Testis (tissue), 2 donors: ENCODE measurements at regions not wholly inside any gene's neighbourhood (a gene's known extent, or its start where the extent isn't known, plus 50 kb on each side); places are given as distances from the start of the nearest gene placed in this dataset.
"Not testable (repeated sequence)": the region's sequence is repeated elsewhere in the genome, so short reads cannot be mapped to it uniquely, and the experiment has no call there.

Experiments
- POLR2A ChIP-seq: fragments of 450-650 bp; IDR thresholded peaks from one replicate; pipeline ENCODE4 v1.6.1; 2017; ENCODE audit warnings: antibody characterized with exemption, mild to moderate bottlenecking, moderate library complexity
- TF ChIP-seq, protein P1 (sequence below), 3 experiments: fragments of 450-650 bp in 2 of 3; fragments of 200-600 bp in 1 of 3; sonication (generic) in 1 of 3; IDR thresholded peaks; one replicate each; pipeline ENCODE4 v1.5.1; 2016 to 2019; ENCODE audit warnings: antibody characterized with exemption in 3 of 3, mild to moderate bottlenecking in 2 of 3, moderate library complexity in 1 of 3

- TF ChIP-seq POLR2A = not testable (repeated sequence)
- TF ChIP-seq, protein P1, sequence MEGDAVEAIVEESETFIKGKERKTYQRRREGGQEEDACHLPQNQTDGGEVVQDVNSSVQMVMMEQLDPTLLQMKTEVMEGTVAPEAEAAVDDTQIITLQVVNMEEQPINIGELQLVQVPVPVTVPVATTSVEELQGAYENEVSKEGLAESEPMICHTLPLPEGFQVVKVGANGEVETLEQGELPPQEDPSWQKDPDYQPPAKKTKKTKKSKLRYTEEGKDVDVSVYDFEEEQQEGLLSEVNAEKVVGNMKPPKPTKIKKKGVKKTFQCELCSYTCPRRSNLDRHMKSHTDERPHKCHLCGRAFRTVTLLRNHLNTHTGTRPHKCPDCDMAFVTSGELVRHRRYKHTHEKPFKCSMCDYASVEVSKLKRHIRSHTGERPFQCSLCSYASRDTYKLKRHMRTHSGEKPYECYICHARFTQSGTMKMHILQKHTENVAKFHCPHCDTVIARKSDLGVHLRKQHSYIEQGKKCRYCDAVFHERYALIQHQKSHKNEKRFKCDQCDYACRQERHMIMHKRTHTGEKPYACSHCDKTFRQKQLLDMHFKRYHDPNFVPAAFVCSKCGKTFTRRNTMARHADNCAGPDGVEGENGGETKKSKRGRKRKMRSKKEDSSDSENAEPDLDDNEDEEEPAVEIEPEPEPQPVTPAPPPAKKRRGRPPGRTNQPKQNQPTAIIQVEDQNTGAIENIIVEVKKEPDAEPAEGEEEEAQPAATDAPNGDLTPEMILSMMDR (IDR thresholded peaks at IDR 0.05) = not testable (repeated sequence)
Observed at GRCh38 chr17:15830221-15830620, 98.1 kb downstream of the TBC1D26 start.
